T-helper 2 cell (primary cell): ENCODE measurements at regions not wholly inside any gene's neighbourhood (a gene's known extent, or its start where the extent isn't known, plus 50 kb on each side); places are given as distances from the start of the nearest gene placed in this dataset.
A peak's percentile ranks its signal among the peaks of the same experiment; 100 is the strongest.

Source experiments
- DNase-seq, 5 experiments: peaks; one replicate each; pipeline versions ENCODE4 v3.0.0 to v3.0.0-alpha.2; 2012 to 2022

DNA sequence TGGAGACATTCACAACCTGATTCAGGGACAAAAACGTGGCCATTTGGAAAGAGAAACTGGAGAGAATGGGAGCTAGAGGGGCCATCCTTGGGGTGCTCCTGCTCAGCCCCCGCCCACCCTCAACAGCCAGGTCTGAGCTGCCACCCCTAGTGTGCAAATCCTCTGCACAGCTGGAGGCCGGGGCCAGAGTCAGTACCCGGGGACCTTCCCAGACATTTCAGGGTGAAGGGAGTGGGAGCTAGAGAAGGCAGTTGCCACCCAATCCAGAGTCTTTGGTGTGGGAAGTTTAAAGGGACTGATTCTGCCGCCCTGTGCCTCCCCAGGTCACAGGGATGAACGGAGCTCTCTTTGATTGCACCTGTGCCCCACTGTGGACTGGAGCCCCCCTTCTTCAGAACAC lies 397.4 kb downstream of the MATN1 start:
- no peak for DNase-seq

DNA sequence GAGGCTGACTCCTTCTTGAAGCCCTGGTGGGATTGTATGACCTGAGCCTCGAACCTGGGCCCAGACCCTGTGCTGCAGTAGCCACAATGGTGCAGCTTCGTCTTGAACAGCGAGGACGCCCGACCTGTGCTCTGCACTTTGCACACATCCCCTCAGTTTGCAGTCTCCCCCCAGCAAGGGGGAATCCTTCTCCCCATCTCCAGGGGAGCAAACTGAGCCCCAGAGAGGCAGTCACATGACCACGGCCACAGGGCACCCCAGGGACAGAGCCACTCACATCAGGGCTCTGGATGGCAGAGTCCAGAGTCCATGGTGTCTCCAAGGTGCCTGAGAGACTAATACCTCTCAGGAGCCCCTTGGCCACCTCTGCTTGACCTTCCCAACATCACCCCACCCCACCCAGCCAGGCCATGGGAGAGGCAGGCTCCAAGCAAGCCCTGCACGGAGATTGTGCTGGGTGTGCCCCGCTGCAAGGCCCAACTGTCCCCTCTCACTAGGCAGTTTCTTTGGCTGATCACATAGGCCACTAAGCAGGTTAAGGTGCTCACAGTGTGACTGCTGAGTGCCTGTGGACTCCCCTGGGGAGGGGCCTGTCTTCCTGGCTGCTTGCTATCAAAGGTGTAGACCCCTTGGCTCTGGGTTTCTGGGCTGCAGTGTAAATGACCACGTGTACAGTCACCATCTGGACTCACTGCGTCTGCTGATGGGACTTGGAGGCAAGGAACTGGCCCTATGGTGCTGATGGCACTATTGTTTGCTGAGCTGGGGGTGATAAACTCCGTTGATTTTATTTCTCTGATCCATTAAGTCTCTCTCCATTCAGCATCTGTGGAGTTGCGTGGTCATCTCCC lies 398.1 kb downstream of the MATN1 start:
- DNase-seq = no peak

DNA sequence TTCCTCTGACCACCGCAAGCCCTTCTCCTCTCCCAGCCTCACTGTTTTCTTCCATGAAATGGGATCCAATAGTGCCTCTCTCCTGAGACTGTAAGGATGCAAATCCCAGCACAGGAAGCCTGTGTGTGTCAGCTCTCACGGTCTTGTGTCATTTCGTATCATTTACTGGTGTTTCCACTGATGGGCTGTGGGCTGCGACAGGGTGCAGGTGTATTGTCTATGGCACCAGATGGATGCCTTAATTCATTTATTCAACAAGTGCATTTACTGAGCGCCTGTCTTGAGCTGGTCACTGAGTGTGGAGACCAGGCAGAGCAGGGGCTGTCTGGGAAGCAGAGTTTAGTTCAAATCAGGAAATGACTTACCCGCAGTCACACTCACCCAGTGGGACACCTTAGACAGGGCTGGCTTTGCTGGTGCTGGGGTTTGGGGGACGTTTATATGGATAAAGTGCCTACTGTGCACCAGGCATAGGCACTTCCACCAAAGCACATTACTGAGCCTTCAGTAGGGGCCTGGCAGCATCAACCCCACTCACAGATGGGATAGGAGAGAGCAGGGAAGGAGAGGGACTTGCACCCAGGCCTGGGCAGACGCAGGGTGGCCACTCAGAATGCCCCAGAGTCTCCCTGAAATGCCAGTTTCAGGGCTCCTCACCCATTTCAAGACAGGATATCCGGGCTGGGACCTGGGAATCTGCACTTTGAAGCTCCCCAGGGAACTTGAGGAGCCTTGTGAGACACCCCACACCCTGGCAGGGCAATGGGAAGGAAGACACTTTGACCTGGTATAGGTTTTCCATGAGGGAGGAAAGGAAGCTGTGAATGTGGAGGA lies 398.9 kb downstream of the MATN1 start:
- DNase-seq = no peak

DNA sequence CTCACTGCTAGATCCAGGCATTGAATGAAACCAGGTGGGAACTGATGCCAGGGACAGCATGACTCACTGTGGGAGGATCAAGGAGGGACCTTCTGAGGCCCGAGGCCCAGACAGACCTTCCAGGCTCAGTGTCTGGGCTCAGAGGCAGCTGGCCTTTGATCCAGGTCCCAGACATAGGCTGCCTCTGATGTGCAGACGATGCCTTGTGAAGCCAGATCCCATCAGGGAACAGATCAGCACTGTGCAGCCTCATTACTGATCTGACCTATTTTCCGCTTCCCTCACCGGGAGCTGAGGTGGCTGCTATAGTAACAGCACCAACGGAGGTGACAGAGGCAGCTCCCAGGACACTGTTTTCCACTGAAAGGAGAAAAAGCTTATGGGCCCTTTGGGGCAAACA lies 399.5 kb downstream of the MATN1 start:
- DNase-seq = no peak

DNA sequence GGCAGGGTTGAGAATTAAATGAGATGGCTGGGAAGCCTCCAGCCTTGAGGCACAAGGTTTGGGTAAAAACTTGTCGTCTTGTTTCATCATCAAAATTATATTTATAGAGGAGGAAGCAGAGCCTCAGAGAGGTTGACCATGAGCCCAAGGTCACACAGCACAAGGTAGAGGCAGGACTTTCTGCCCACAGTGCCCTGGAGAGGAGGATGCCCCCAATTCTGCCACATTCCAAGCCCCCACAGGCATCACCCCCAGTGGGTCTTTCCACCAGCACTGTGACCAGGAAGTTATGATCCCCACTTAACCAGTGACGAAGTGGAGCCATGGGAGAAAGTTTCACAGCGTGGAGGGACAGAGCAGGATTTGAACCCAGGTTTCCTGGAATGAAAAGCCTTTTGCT lies 400.0 kb downstream of the MATN1 start:
- DNase-seq = no peak

DNA sequence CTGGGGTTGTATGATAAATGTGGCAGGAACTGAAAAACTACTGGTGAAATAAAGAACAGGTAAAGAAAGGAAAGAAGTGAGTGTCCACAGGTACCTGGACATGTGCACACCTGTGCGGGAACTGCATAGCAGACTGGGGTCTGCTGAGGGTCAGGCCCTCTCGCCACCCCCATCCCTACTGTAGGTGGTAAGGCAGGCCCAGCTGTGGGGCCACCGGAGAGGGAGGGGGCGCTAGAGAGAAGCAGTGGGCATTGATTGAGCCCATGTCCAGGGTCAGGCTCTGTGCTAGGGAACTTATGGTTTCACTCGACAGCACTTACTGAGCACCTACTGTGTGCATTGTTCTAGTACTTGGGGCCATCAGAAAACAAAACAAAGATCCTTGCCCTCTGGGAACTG lies 400.5 kb downstream of the MATN1 start:
- DNase-seq = no peak

DNA sequence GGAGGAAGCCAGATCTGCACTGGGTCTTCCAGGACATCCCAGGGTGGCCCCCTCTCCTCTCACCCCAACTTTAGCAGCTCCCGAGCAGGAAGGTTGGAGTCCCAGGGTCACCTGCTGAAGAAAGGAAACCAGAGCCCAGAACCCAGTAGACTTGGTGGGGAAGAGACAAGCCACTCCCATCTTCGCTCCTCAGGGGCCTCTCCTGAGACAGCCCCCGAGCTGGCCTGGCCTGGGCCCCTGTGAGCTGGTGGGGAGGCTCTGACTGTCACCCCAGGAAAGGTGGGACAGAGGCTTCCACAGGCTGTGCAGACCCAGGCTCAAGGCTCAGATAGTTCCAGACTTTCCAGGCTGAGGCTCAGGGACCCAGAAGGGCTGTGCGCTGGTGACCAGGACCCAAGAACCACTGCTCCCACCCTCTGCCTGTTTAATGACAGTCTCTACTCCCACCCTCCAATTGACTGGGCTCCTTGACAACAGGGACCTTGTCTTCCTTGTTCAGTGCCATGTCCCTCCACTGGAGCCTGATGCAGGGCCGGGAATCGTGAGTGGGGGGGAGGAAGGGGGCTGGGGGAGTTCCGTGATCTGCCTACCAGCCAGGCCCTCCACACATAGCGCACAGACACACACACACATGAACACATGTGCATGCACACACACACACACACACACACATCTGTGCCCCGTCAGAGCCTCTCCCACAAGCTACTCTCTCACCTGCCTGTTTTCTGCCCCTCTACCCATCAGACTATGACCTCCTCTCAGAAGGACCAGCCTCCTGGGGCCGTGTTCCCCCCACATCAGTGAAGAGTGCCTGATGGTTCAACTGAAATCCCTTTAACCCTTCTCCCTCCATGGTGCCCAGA lies 401.2 kb downstream of the MATN1 start:
- no peak for DNase-seq

DNA sequence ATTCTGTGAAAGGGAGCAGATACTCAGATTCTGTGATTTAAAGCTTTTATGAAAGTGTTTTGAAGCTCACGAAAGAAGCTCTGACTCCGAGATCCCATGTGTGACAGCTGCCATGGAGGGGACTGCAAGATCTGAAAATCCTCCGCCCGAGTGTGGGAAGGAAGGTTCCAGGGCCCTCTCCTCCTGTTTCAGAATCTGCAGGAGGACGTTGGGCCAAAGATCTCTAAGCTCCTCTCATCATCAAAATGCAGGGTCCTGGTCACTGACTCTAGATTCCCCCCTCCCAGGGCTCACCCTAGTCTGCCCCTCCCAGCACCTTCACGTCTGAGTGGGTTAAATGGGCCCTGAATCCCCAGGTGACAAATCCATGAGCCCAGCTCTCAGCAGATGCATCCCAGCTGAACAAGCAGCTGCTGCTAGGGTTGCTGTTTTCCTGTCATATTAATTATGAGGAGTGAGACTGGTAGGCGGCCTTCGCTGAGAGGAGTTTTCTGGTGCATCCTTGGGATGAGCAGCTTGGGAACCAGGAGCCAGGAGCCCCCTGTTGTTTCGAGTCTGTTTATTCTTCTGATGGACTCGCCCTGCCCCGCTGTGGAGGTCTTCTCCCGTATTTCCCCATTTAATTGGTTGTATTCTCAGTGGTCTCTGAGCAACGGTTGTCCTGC lies 402.0 kb downstream of the MATN1 start:
- DNase-seq = no peak

DNA sequence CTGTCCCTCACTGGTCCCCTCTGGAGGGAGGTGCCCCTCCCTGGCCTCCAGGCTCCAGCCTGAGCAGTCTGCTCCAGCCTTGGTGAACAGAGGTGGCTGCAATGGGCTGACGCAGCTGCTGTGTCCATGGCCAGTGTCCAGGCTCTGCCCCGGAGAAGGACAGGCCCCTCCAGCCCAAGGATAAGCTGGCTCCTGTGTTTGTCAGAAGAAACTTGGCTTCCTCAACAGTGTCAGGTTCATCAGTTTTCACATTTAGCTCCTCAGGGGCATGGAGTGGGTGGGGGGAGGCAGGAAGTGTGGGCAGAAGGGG lies 402.8 kb downstream of the MATN1 start:
- no peak for DNase-seq

DNA sequence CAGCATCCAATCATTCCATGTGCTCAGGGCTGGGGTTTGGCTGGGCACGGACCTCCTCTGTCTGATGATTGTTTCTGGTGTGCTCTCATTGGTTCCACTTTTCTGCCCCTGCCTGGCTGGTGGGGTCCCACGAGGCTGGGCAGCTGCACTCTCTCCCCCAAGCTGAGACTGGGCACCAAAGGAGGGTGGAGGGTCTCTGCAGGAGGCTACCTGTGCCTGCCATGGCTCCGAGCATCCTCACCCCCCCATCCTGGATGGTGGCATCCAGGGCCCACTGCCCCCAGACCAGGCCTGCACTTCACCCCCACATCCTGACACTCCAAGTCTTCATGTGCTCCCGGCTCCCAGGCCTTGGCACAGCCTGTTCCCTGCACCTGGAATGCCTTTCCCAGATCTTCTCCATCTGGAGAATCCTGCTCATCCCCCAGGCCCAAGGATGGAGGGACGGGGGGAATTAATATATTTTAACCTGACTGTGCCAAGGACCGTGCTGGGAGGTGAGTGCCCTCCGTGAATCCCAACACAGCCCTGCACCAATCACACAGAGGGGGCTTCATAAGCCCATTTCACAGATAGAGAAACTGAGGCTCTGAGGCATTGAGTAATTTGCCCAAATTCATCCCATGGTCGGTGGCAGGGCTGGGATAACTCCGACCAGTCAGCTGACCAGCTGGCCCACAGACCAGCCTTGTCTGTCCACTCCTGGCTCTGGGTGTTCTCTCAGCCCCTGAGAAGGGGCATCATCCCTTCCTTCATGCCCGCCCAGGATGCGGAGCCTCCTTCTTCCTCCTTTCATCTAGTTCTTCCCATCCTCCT lies 403.4 kb downstream of the MATN1 start:
- no peak for DNase-seq

DNA sequence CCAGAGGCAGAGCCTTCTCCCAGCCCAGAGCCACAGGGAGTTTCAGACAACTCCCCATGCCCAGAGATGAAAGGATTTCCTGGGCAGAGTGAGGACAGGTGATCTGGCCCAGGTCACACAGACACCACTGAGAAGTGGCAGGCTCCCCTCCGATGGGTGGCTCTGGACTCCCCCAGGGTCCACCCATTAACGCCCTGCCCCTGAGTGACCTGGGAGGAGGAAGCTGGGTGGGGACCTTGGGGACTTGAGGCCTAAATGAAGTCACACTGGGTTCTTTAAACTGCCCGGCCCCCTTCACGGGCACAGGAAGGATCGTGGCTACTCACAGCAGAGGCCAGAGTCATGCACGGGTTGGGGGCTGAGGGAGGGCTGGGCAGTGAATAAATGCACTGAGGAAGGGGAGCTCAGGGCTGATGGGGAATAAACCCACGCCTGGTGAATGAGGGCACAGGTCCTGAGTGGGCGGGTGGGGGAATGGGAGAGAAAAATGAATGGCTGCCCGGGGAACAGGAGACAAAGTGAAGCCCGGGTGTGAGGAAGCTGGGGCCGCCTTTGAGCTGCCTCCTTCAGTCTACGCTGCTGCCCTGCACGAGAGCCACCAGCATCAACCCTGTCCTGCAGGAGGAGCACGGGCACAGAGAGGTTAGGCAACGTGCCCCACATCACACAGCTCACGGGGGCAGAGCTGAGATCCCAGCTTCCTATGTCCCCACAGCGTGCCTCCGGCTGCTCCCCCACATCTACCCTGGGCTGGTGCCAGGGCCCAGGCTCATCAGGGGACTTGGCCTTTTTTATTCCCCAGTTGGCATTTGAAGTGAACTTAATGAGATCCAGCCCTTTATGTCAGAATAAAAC lies 404.3 kb downstream of the MATN1 start:
- DNase-seq = no peak

DNA sequence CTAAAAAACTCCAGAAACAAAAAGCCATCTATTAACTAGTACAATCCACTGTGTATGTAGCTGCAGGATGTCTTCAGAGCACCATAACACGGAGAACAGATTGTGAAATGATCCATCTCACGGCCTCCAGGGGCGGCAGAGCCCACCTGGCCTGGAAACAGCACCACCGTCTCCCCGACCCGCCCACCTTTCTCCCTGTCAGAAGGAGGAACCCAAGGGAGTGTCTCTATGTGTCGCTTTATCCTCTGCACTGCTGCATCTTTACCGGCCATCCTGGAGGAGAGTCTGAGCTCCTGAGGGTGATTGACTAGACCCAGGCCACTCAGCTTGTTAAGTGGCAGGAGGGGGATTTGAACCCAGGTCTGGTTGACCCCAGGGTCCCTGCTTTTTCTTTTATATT lies 405.0 kb downstream of the MATN1 start:
- no peak for DNase-seq

DNA sequence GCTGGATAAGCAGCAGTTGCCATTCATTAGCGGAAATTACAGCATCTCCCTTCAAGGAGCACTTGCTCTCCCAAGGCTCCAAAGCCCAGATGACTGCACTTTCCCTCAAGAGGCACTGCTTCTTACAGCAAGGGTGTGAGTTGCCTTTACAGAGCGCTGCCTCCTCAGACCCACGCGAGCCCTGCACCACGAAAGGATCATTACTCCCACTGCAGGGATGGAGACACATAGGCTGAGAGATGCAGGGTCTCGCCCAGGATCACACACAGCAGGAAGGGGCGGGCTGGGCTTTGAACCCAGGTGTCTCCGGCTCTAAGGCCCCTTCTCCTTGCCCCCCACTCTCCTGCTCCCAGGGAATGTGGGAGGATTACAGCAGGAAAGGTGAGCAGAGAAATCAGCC lies 405.5 kb downstream of the MATN1 start:
- no peak for DNase-seq

DNA sequence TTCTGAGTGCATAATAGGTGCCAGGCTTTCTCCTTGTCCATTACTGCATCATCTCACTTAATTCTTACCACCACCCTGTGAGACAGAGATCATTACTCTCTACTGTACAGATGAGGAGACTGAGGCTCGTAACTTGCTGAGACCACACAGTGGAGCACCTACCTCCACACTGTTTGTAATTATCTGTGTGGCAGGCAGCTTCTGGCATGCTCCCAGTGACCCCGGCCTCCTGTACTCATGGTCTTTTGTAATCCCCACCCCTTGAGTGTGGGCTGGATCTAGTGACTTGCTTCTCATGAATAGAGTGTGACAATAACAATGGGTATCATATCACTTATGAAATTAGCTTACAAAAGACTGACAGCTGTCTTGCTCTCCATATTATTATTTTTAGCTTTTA lies 407.3 kb downstream of the MATN1 start:
- no peak for DNase-seq

DNA sequence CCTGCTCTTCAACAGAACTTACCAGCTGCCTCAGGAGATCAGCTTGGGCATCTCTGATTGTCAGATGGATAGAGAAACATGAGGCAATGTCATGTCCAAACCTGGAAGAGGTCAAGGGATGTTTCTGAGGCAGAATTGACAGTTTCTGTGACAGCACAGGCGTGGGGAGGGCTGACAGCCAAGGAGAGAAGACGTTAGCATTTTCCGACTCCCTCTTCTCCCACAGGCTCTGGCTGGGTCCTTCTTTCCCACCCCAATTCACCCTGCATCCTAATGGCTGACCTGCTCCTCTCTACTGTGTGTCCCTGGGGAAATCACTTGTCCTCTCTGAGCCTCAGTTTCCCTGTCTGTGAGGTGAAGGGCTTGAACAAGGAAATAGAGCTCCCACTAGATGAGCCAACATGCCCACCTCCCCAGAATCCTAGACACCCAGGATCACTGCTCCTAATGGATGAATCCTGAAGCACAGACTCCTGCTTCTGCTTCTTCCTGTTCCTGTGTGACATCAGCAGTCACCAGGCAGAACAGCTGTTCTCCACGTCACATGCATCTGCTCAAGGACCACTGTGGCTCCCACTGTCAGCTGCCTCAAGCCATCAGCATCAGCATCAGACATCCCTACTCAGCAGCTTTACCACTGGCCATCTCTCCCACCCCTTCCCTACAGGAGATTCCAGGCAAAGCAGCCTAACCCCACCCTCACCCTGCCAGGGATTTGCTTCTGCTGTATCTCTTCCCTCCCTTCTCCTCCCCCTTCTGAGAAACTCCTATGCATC lies 408.0 kb downstream of the MATN1 start:
- peak in 1 of 5 experiments; percentile 17 for DNase-seq

DNA sequence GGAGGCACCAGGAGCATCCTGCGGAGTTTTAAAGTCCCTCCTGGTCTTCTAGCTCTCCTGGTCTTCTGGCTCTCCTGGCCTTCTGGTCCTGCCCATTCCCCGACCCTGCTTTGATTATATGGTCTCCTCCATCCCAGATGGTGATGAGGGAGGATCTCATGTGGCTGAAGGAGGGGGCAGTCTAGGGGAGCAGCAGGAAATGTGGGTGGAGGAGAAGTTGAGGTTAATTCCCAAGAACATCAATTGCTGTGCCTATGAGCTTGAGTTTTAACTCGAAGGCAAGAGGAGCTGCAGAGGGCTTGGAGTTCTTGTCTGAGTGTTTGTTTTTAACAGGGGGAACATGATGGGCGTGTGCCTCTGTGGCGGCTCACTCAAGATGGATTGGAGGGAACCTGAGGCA lies 408.8 kb downstream of the MATN1 start:
- no peak for DNase-seq

DNA sequence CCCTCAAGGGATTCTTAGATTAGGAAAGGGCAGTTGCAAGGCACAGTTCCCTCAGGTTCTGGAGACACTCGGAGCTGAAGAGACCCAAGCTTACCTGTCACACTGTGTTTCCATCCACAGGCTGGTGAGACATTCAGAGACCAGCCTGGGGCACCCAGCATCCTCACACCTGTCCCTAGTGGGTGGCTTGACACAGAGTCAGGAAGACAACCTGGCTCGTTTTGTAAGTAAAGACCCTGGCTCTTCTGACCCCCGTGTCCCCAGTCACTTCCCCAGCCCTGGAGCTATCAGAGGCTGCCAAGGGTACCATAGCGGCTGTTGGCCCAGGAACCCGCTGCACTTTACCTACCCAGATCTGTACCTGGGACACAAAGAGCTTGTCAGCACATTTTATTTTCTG lies 409.8 kb downstream of the MATN1 start:
- no peak for DNase-seq

DNA sequence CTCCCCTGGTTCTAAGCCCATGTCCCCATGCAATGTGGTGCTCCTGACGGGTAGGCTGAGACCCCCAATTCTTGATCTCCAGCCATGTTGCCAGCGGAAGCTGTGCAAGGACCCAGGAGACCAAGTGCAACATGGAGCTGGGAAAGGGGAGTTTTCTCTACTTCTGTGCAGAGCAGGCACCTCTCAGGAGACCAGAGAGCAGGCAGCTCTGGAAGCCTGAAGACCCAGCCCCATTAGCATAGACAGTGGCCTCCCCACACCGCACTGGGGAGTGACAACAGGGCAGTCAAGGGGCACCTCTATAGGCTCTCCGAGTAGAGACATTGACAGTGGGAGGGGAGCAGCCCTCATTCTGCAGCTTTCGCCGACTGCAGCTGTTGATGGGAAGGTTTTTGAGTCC lies 410.2 kb downstream of the MATN1 start:
- no peak for DNase-seq

DNA sequence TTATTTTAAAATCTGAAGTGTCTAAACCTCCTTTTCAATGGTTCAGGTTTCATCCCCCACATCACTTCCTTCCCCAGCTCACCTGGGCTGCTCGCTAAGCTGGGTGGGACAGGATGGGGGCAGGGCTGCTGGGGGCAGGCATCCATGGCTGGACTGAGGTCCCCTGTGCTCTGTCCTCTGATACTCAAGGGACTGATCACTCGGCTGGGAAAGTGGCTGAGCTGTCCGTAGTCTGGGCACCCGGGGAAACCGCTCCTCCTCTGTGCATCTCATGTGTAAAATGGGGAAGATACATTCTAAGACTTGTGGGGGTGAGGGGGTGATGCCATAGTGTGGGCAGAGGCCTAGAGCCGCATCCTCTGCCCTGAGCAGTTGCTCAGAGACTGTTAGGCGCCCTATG lies 411.2 kb downstream of the MATN1 start:
- DNase-seq = no peak

DNA sequence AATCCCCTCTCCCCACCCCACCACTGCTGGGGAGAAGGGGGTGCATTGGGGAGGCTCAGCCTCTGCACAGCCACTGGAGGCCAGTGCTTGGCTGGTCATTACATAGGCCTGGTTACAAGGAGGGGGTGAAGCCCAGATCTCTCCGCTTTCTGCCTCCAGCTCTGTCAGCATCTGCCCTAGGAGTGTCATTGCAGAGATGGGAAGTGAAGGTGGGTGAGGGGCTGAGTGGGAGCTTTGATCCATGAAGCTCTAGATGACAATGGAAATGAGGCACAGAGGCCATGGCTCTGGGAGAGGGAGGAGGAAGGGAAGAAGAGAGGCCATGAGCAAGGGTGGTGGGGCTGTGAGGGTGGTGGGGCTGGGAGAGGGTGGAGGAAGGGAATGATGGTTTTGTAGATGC lies 411.6 kb downstream of the MATN1 start:
- no peak for DNase-seq
